Heart left ventricle (tissue), 16 donors: ENCODE measurements at regions not wholly inside any gene's neighbourhood (a gene's known extent, or its start where the extent isn't known, plus 50 kb on each side); places are given as distances from the start of the nearest gene placed in this dataset.

ENCODE experiments used
- ATAC-seq, 4 donors: fragments of 200-7000 bp; cut with Tn5 transposase; one replicate each; pipeline ENCODE4 v1.9.1; 2020 to 2022; ENCODE audit warnings: moderate library complexity in 4 of 4, mild to moderate bottlenecking in 3 of 4, moderate number of reproducible peaks in 1 of 4
- DNase-seq, 5 donors: peaks; one replicate each; pipeline ENCODE4 v3.0.0-alpha.2; 2020
- H3K27ac ChIP-seq, 12 donors: fragments of 200-600 bp; sonication (generic) in 4 of 12; one replicate each; pipeline versions ENCODE4 v1.5.0 to v1.8.0; 2016 to 2022; ENCODE audit warnings: mild to moderate bottlenecking in 2 of 12
- H3K27me3 ChIP-seq, 9 donors: fragments of 200-600 bp; sonication (generic) in 2 of 9; one replicate each; pipeline versions ENCODE4 v1.5.1 to v1.8.0; 2016 to 2022; ENCODE audit warnings: mild to moderate bottlenecking in 3 of 9
- H3K36me3 ChIP-seq, 9 donors: fragments of 200-600 bp; sonication (generic) in 2 of 9; one replicate each; pipeline versions ENCODE4 v1.5.0 to v1.8.0; 2018 to 2022; ENCODE audit warnings: mild to moderate bottlenecking in 2 of 9
- H3K4me1 ChIP-seq, 12 donors: fragments of 200-600 bp; sonication (generic) in 4 of 12; one replicate each; pipeline versions ENCODE4 v1.5.0 to v1.8.0; 2016 to 2022; ENCODE audit warnings: mild to moderate bottlenecking in 3 of 12
- H3K4me3 ChIP-seq, 12 donors: fragments of 200-600 bp; sonication (generic) in 4 of 12; one replicate each; pipeline versions ENCODE4 v1.5.0 to v1.8.0; 2017 to 2022; ENCODE audit warnings: mild to moderate bottlenecking in 9 of 12, moderate library complexity in 4 of 12
- H3K9me3 ChIP-seq, 12 donors: fragments of 200-600 bp; sonication (generic) in 4 of 12; one replicate each; pipeline versions ENCODE4 v1.5.0 to v1.8.0; 2016 to 2022; ENCODE audit warnings: mild to moderate bottlenecking in 1 of 12
- CTCF ChIP-seq, 12 donors: fragments of 200-600 bp; sonication (generic) in 4 of 12; IDR thresholded peaks; one replicate each; pipeline versions ENCODE4 v1.5.0 to v1.8.0; 2018 to 2022; ENCODE audit warnings: antibody characterized with exemption in 12 of 12, mild to moderate bottlenecking in 5 of 12
- POLR2A ChIP-seq, 2 donors: fragments of 450-650 bp; IDR thresholded peaks; one replicate each; pipeline ENCODE4 v1.6.1; 2017; ENCODE audit warnings: antibody characterized with exemption in 2 of 2, mild to moderate bottlenecking in 2 of 2, moderate library complexity in 2 of 2
- WGBS, 4 donors: extraction: QIAGEN DNeasy Blood & Tissue Kit in 2 of 4; methylation state at CpG; one replicate each; pipeline versions ENCODE4 v1.1.5 to v1.1.7; 2013 to 2018; 5-methylcytosine and 5-hydroxymethylcytosine counted together
- intact Hi-C, 10 donors: fragments of 100-400 bp; cut with DNase I; formaldehyde crosslinking; loops; one replicate each; pipeline versions ENCODE4 v1.11.1 to v1.14.2; 2022
- donor health status: ischemic (EF 13 %, LVEDD 7.1; RV severe dilation, severe dysfunction).
- donor health status: healthy with polysubstance abuse.
- donor health status: DM: no; HTN: yes; CAD: no.
- donor health status: DM: no; HTN: no; CAD: no.
- donor health status: ischemic (EF 25% LVEDD 6.9; RV normal size, moderate dysfunction).
- donor health status: ischemic (EF 25% LVEDD 5.7; RV mildly dilated, moderate dysfunction).
- donor health status: healthy.
- donor health status: DM: yes; HTN: yes; CAD: no.
- donor health status: ischemic (EF 35%, LVEDD 5.7; RV mildly dilated, moderate dysfunction).
- donor health status: nonischemic (EF 11% LVEDD 7.7; RV severe dilation, severe dysfunction).
- donor health status: DM: yes; HTN: yes; CAD: no.
- donor health status: PGD.
- donor health status: ischemic (EF 29% LVEDD 5.4; RV normal size, mild dysfunction).
- donor health status: nonischemic (EF 23%, LVEDD 6.1; RV moderate dilation, normal function).

DNA sequence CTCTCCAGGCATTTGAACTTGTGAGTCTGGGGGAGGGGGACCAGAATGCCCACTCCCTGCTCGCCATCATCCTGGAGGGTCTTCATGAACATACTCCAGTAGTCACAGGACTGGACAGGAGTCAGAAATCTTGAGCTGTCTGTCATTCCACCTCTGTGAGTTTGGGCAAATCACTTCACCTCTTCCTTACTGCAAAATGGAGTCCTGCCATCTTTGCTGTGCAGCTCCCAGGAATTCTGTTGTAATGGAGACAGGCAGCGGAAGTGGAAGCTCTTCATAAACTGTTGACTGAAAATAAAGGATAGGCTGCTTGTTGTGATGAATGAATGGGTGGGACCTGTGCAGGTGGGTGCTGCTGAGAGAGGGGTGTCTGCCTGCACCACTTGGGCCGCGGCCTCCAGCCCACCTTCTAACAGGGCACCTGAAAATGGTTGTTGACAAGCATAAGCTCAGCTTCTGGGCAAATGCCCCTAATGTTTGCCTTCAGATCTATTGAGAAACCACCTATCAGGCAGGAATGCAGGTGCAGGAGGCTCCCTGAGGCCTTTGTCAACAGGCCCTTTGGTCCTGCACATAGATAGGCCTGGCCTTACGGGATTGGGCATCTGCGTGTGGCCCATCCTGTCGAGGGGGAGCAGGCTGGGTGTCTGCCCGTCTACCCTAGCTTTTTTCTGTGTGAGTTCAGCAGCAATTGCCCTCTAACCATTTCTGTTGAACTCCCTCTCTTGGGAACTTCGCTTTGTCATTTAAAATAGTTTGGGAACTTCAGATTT, 321.0 kb downstream of the RPS6KC1 start:
- Histone ChIP-seq H3K4me3 (no peak overlapping the region), H3K9me3 (no peaks in the 10 kb centered on the region), H3K36me3 (no peaks in the 10 kb centered on the region), H3K27ac (no peak overlapping the region), H3K27me3 (no peaks in the 10 kb centered on the region), H3K4me1 (no peaks in the 10 kb centered on the region)
- DNase-seq (no peak), ATAC-seq (no peak)
- TF ChIP-seq POLR2A (IDR thresholded peaks at IDR 0.05) (no peak), CTCF (IDR thresholded peaks at IDR 0.05) (no peak)
- intact Hi-C loops, result loop anchor here (5.0 to 10.0 kb wide), 6 partner anchors 127 to 755 kb away; partner anchors contain the start of gene PROX1 (in 3 of the 10)
- 84 to 91% (median 89%) methylated on average over 9 of the region's 9 CpGs for WGBS, 4 donors

GRCh38 chr1:213374369-213374768, 323.3 kb downstream of the RPS6KC1 start:
- H3K27me3 ChIP-seq, result no peaks in the 10 kb centered on the region
- no peak overlapping the region for H3K27ac ChIP-seq
- H3K4me3 ChIP-seq, result no peak overlapping the region
- WGBS, 4 donors, result 29 to 38% (median 31%) methylated on average over 5 of the region's 5 CpGs
- DNase-seq (peak in 4 of 5 donors; percentile 28 to 55 (median 44)), ATAC-seq (peak in 3 of 4 donors; percentile 58 to 72 (median 69))
- no peaks in the 10 kb centered on the region for H3K4me1 ChIP-seq
- intact Hi-C loops, result loop anchor here (5.0 to 10.0 kb wide), 6 partner anchors 130 to 753 kb away; partner anchors contain the start of gene PROX1 (in 3 of the 10)
- no peak for TF ChIP-seq POLR2A (IDR thresholded peaks at IDR 0.05)
- TF ChIP-seq CTCF (IDR thresholded peaks at IDR 0.05), result peak; percentile 67 to 89 (median 82)
- H3K36me3 ChIP-seq, result no peaks in the 10 kb centered on the region
- peaks cover 0 to 3% (median 0%) of the 10 kb centered on the region in 12 donors for H3K9me3 ChIP-seq

GRCh38 chr1:213375002-213375401, 324.0 kb downstream of the RPS6KC1 start:
- Histone ChIP-seq H3K9me3 (peaks cover 0 to 7% (median 0%) of the 10 kb centered on the region in 12 donors), H3K4me1 (no peaks in the 10 kb centered on the region), H3K4me3 (no peak overlapping the region), H3K27me3 (no peaks in the 10 kb centered on the region), H3K27ac (no peak overlapping the region), H3K36me3 (no peaks in the 10 kb centered on the region)
- 92 to 97% (median 96%) methylated on average over 4 of the region's 4 CpGs for WGBS, 4 donors
- intact Hi-C loops, result loop anchor here in 5 of 10 donors (10.0 kb wide), 4 partner anchors 130 to 610 kb away; partner anchors contain the start of gene PROX1 (in 3 of the 5)
- ATAC-seq, result no peak
- TF ChIP-seq POLR2A (IDR thresholded peaks at IDR 0.05) (no peak), CTCF (IDR thresholded peaks at IDR 0.05) (no peak)
- DNase-seq, result no peak

- peaks cover 0 to 7% (median 0%) of the 10 kb centered on the region in 12 donors for H3K4me1 ChIP-seq
- 48 to 65% (median 54%) methylated on average over 8 of the region's 8 CpGs for WGBS, 4 donors
- ATAC-seq, result no peak
- intact Hi-C loops, result loop anchor here in 5 of 10 donors (10.0 kb wide), 4 partner anchors 132 to 608 kb away; partner anchors contain the start of gene PROX1 (in 3 of the 5)
- H3K36me3 ChIP-seq, result no peaks in the 10 kb centered on the region
- H3K4me3 ChIP-seq, result no peak overlapping the region
- H3K9me3 ChIP-seq, result peaks cover 0 to 7% (median 0%) of the 10 kb centered on the region in 12 donors
- DNase-seq, result no peak
- no peaks in the 10 kb centered on the region for H3K27me3 ChIP-seq
- no peak for TF ChIP-seq CTCF (IDR thresholded peaks at IDR 0.05)
- no peak for TF ChIP-seq POLR2A (IDR thresholded peaks at IDR 0.05)
- H3K27ac ChIP-seq, result no peak overlapping the region
Measured at GRCh38 chr1:213376862-213377372, 325.9 kb downstream of the RPS6KC1 start.
